ENCODE measurements at regions not wholly inside any gene's neighbourhood (a gene's known extent, or its start where the extent isn't known, plus 50 kb on each side); places are given as distances from the start of the nearest gene placed in this dataset.

- H2AFZ ChIP-seq (ENCODE audit: low read depth, low read length), result no peak overlapping the region
- no peaks in the 10 kb centered on the region for H4K20me1 ChIP-seq (replicated peaks; ENCODE audit: control insufficient read depth, extremely low read depth, insufficient read depth, low read length)
- no peak overlapping the region for H3K9ac ChIP-seq (replicated peaks; ENCODE audit: extremely low read depth, insufficient read depth, low read length)
- H3K4me1 ChIP-seq (ENCODE audit: control insufficient read depth, extremely low read depth, insufficient read depth, low read length), result no peaks in the 10 kb centered on the region
- intact Hi-C loops (cut with micrococcal nuclease), result no loop called here
- CTCF ChIA-PET, result no interaction called here
- H3K9me1 ChIP-seq (replicated peaks; ENCODE audit: control insufficient read depth, extremely low read depth, insufficient read depth, low read length), result no peaks in the 10 kb centered on the region
- POLR2A ChIA-PET, result no interaction called here
- no peaks in the 10 kb centered on the region for H3K79me2 ChIP-seq (ENCODE audit: control insufficient read depth, insufficient read depth, low read length)
- H3K4me3 ChIP-seq (replicated peaks in 1 of 3; ENCODE audit: insufficient read depth in 1 of 3, low read depth in 1 of 3, low read length in 3 of 3), result no peak overlapping the region
- H3K9me3 ChIP-seq (replicated peaks; ENCODE audit: control insufficient read depth, insufficient read depth, low read length), result no peaks in the 10 kb centered on the region
- no peaks in the 10 kb centered on the region for H3K36me3 ChIP-seq (ENCODE audit: control insufficient read depth in 2 of 2, extremely low read depth in 1 of 2, insufficient read depth in 2 of 2, low read length in 2 of 2)
- H3K27me3 ChIP-seq (ENCODE audit: control insufficient read depth in 2 of 2, insufficient read depth in 2 of 2, low read length in 2 of 2), result peaks cover 0 to 2% of the 10 kb centered on the region in 2 experiments
- TF ChIP-seq EZH2 (IDR thresholded peaks at IDR 0.05; ENCODE audit: borderline replicate concordance, low read depth, low read length, severe bottlenecking) (no peak), POLR2A (IDR thresholded peaks at IDR 0.05; ENCODE audit: low read depth, low read length) (no peak), FOS (IDR thresholded peaks at IDR 0.05; ENCODE audit: borderline replicate concordance, insufficient read depth, low read length) (no peak), JUN (IDR thresholded peaks at IDR 0.05; ENCODE audit: borderline replicate concordance, insufficient read depth, insufficient read length, low read depth) (no peak), MAX (IDR thresholded peaks at IDR 0.05; ENCODE audit: insufficient read depth, insufficient read length) (no peak), POLR2AphosphoS5 (IDR thresholded peaks at IDR 0.05; ENCODE audit: insufficient read depth, low read depth, low read length) (no peak), CTCF (IDR thresholded peaks at IDR 0.05; ENCODE audit: extremely low read depth in 1 of 2, insufficient read depth in 1 of 2, low read depth in 1 of 2, low read length in 2 of 2) (no peak), MYC (IDR thresholded peaks at IDR 0.05; ENCODE audit: low read depth, low read length) (no peak), GATA2 (IDR thresholded peaks at IDR 0.05; ENCODE audit: insufficient read depth, insufficient read length, low read depth, low read length) (no peak)
- no peak overlapping the region for H3K4me2 ChIP-seq (ENCODE audit: insufficient read depth, low read length)
- no peak for DNase-seq (ENCODE audit: low read depth, low spot score)
- no peak for FAIRE-seq
- no TSS peak for BruUV-seq (replicated peaks)
- dilution Hi-C loops (cut with MboI; ENCODE audit: extremely low pct_ligation_motif_present, low sequenced_read_pairs), result no loop called here
- no peak overlapping the region for H3K27ac ChIP-seq (ENCODE audit: insufficient read depth, low read depth, low read length)
Measured at GRCh38 chr3:173340626-173341025, 56.9 kb upstream of the NLGN1 start.

Data from endothelial cell of umbilical vein (primary cell).